Parathyroid adenoma (tissue), 2 donors: ENCODE measurements at regions not wholly inside any gene's neighbourhood (a gene's known extent, or its start where the extent isn't known, plus 50 kb on each side); places are given as distances from the start of the nearest gene placed in this dataset.

Experiments used
- H2AFZ ChIP-seq: fragments of 300-600 bp; sonication (generic); one replicate; pipeline ENCODE4 v1.7.0; 2017; ENCODE audit warnings: antibody characterized with exemption, mild to moderate bottlenecking
- H3K27ac ChIP-seq: fragments of 300-600 bp; sonication (generic); one replicate; pipeline ENCODE4 v1.7.0; 2017
- H3K27me3 ChIP-seq: fragments of 300-600 bp; sonication (generic); one replicate; pipeline ENCODE4 v1.7.0; 2017; ENCODE audit warnings: low read length; ENCODE audit not compliant: control insufficient read depth, insufficient read depth
- H3K36me3 ChIP-seq: fragments of 300-600 bp; sonication (generic); one replicate; pipeline ENCODE4 v1.7.0; 2017; ENCODE audit warnings: low read length; ENCODE audit not compliant: control insufficient read depth, insufficient read depth
- H3K4me1 ChIP-seq: fragments of 300-600 bp; sonication (generic); one replicate; pipeline ENCODE4 v1.7.0; 2017; ENCODE audit warnings: control low read depth
- H3K4me2 ChIP-seq: fragments of 300-600 bp; sonication (generic); one replicate; pipeline ENCODE4 v1.7.0; 2017; ENCODE audit warnings: low read length
- H3K4me3 ChIP-seq: fragments of 300-600 bp; sonication (generic); one replicate; pipeline ENCODE4 v1.7.0; 2017; ENCODE audit warnings: low read depth, low read length
- H3K79me2 ChIP-seq: fragments of 300-600 bp; sonication (generic); one replicate; pipeline ENCODE4 v1.7.0; 2017; ENCODE audit warnings: control low read depth
- H3K9ac ChIP-seq: fragments of 300-600 bp; sonication (generic); one replicate; pipeline ENCODE4 v1.7.0; 2017; ENCODE audit warnings: mild to moderate bottlenecking
- H3K9me3 ChIP-seq: fragments of 300-600 bp; sonication (generic); one replicate; pipeline ENCODE4 v1.7.0; 2017; ENCODE audit warnings: low read length; ENCODE audit not compliant: control insufficient read depth
- TF ChIP-seq, protein P1 (sequence below): fragments of 300-600 bp; sonication (generic); IDR thresholded peaks from one replicate; pipeline ENCODE4 v1.7.0; 2017; ENCODE audit warnings: antibody characterized with exemption, mild to moderate bottlenecking
- donor health status: primary hyperparathyroidism.

DNA sequence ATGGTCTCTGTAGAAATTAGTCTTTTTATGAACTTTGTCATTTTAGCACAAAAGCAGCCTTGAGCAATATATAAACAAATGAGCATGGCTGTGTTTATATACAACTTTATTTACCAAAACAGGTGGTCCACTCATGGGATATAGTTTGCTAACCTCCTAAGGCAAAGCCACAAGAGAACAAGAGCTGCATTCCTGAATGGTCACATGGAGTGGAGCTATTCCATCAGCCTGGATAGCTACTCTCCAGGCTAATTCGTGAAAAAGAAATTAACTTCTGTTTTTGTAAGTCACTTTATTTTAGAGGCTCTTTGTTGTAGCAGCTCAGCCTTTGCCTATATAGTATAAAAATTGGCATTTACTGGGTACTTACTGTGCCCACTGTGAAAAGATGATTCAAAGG lies 163.3 kb upstream of the FAM78B start:
- Histone ChIP-seq H3K4me2 (no peak overlapping the region), H3K27me3 (no peaks in the 10 kb centered on the region), H3K9me3 (no peaks in the 10 kb centered on the region), H3K27ac (no peak overlapping the region), H2AFZ (no peak overlapping the region), H3K4me3 (no peak overlapping the region), H3K79me2 (no peaks in the 10 kb centered on the region), H3K36me3 (no peaks in the 10 kb centered on the region), H3K4me1 (no peaks in the 10 kb centered on the region), H3K9ac (no peak overlapping the region)
- TF ChIP-seq, protein P1, sequence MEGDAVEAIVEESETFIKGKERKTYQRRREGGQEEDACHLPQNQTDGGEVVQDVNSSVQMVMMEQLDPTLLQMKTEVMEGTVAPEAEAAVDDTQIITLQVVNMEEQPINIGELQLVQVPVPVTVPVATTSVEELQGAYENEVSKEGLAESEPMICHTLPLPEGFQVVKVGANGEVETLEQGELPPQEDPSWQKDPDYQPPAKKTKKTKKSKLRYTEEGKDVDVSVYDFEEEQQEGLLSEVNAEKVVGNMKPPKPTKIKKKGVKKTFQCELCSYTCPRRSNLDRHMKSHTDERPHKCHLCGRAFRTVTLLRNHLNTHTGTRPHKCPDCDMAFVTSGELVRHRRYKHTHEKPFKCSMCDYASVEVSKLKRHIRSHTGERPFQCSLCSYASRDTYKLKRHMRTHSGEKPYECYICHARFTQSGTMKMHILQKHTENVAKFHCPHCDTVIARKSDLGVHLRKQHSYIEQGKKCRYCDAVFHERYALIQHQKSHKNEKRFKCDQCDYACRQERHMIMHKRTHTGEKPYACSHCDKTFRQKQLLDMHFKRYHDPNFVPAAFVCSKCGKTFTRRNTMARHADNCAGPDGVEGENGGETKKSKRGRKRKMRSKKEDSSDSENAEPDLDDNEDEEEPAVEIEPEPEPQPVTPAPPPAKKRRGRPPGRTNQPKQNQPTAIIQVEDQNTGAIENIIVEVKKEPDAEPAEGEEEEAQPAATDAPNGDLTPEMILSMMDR: no peak

DNA sequence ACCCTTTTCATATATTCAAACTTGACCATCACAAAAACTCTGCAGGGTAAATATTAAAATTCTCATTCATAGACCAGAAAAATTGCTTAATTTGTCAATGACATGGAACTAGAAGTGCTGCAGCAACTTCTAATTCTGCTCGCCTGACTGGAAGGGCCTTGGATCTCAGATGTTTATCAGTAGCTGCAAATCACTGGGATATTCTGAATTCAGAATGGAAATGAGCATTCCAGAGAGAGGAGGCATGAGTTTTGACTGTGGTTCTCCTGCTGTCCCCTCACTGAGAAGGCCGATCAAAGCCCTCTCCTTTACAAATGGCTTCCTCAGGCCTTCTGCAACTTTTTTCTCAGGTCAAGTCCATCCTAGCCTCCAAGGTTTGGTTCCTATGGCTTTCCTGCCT lies 171.3 kb upstream of the FAM78B start:
- Histone ChIP-seq H3K4me1 (no peaks in the 10 kb centered on the region), H3K27ac (no peak overlapping the region), H3K4me3 (no peak overlapping the region), H3K9me3 (no peaks in the 10 kb centered on the region), H3K79me2 (no peaks in the 10 kb centered on the region), H3K9ac (no peak overlapping the region), H3K4me2 (no peak overlapping the region), H2AFZ (no peak overlapping the region), H3K36me3 (no peaks in the 10 kb centered on the region), H3K27me3 (no peaks in the 10 kb centered on the region)
- TF ChIP-seq, protein P1: no peak

DNA sequence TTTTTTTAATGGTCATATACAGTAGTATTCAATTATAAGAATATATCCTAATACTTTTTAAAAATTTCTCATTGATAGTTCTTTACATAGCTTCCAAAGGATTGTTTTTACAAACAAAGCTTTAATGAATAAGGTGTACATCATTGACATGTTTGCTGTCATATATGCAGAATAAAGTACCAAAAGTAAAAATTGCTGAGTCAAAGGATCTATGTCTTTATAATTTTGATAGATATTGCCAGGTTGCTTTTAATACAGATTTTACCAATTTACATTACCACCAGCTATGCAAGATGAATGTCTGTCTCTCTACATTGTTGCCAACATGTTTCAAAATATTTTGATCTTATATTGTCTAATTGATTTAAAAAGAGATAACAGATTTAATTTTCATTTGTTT lies 173.9 kb upstream of the FAM78B start:
- no peaks in the 10 kb centered on the region for H3K79me2 ChIP-seq

DNA sequence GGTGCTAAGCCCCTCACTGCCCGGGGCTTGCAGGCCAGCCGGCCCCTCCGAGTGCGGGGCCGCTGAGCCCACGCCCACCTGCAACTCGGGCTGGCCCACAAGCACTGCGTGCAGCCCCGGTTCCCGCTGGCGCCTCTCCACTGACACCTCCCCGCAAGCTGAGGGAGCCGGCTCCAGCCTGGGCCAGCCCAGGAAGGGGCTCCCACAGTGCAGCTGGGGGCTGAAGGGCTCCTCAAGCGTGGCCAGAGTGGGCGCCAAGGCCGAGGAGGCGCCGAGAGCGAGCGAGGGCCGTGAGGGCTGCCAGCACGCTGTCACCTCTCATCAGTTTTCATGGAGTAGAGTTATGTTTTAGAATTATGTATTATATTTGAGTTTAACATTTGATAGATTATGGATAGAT lies 176.5 kb upstream of the FAM78B start:
- TF ChIP-seq, protein P1: no peak
- Histone ChIP-seq H3K27ac (no peak overlapping the region), H3K4me1 (no peaks in the 10 kb centered on the region), H3K9me3 (no peaks in the 10 kb centered on the region), H3K4me3 (no peak overlapping the region), H3K9ac (no peak overlapping the region), H3K36me3 (no peaks in the 10 kb centered on the region), H3K27me3 (no peaks in the 10 kb centered on the region), H3K4me2 (no peak overlapping the region), H3K79me2 (no peaks in the 10 kb centered on the region), H2AFZ (no peak overlapping the region)

More for the DNA sequence above, 173.9 kb upstream of the FAM78B start:
- Histone ChIP-seq H3K27ac (no peak overlapping the region), H3K9ac (no peak overlapping the region), H3K4me3 (no peak overlapping the region), H3K4me2 (no peak overlapping the region), H3K36me3 (no peaks in the 10 kb centered on the region), H3K27me3 (no peaks in the 10 kb centered on the region), H3K4me1 (no peaks in the 10 kb centered on the region), H3K9me3 (no peaks in the 10 kb centered on the region), H2AFZ (no peak overlapping the region)
- TF ChIP-seq, protein P1: no peak

DNA sequence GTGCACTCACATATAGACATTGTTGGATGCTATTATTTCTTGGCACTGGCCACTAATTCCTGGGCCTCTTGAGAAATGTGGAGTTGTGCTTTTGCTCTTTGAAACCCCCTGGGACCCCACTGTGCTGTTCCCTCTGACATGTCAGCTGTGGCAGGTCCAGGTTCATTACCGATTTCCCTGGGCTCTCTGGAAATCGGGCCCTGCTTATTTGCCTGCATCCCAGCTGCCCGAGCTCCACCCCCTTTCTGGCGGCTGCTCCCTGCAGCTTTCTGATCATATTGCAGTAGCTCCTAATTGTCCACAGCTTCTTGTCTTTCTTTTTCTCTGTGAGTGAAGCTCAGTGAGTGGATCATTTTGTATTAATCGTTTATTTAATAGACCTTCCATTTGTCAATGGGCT lies 183.7 kb upstream of the FAM78B start:
- Histone ChIP-seq H3K36me3 (no peaks in the 10 kb centered on the region), H3K27ac (no peak overlapping the region), H3K27me3 (no peaks in the 10 kb centered on the region), H3K9me3 (no peaks in the 10 kb centered on the region), H2AFZ (peak overlapping the region; percentile 38), H3K4me1 (no peaks in the 10 kb centered on the region), H3K4me3 (no peak overlapping the region), H3K9ac (no peak overlapping the region), H3K79me2 (no peaks in the 10 kb centered on the region), H3K4me2 (no peak overlapping the region)
- TF ChIP-seq, protein P1: no peak
